PC-3 (cell line): ENCODE measurements at regions not wholly inside any gene's neighbourhood (a gene's known extent, or its start where the extent isn't known, plus 50 kb on each side); places are given as distances from the start of the nearest gene placed in this dataset.

ENCODE experiments used
- EZH2phosphoT487 ChIP-seq: fragments of 300-600 bp; sonication (generic); IDR thresholded peaks from 2 replicates; pipeline ENCODE4 v1.6.1; 2018; ENCODE audit warnings: mild to moderate bottlenecking, antibody characterized with exemption, low read length, borderline replicate concordance
- TF ChIP-seq, protein P1 (sequence below): fragments of 300-600 bp; sonication (generic); conservative IDR thresholded peaks from 2 replicates; pipeline ENCODE4 v1.5.1; 2017; ENCODE audit warnings: antibody characterized with exemption, low read depth, mild to moderate bottlenecking, low read length

- TF ChIP-seq, protein P1, sequence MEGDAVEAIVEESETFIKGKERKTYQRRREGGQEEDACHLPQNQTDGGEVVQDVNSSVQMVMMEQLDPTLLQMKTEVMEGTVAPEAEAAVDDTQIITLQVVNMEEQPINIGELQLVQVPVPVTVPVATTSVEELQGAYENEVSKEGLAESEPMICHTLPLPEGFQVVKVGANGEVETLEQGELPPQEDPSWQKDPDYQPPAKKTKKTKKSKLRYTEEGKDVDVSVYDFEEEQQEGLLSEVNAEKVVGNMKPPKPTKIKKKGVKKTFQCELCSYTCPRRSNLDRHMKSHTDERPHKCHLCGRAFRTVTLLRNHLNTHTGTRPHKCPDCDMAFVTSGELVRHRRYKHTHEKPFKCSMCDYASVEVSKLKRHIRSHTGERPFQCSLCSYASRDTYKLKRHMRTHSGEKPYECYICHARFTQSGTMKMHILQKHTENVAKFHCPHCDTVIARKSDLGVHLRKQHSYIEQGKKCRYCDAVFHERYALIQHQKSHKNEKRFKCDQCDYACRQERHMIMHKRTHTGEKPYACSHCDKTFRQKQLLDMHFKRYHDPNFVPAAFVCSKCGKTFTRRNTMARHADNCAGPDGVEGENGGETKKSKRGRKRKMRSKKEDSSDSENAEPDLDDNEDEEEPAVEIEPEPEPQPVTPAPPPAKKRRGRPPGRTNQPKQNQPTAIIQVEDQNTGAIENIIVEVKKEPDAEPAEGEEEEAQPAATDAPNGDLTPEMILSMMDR: no peak
- TF ChIP-seq EZH2phosphoT487: no peak
Observed at GRCh38 chr2:59665021-59665420, 888.4 kb downstream of the BCL11A start.
